ENCODE measurements at regions not wholly inside any gene's neighbourhood (a gene's known extent, or its start where the extent isn't known, plus 50 kb on each side); places are given as distances from the start of the nearest gene placed in this dataset.

DNA sequence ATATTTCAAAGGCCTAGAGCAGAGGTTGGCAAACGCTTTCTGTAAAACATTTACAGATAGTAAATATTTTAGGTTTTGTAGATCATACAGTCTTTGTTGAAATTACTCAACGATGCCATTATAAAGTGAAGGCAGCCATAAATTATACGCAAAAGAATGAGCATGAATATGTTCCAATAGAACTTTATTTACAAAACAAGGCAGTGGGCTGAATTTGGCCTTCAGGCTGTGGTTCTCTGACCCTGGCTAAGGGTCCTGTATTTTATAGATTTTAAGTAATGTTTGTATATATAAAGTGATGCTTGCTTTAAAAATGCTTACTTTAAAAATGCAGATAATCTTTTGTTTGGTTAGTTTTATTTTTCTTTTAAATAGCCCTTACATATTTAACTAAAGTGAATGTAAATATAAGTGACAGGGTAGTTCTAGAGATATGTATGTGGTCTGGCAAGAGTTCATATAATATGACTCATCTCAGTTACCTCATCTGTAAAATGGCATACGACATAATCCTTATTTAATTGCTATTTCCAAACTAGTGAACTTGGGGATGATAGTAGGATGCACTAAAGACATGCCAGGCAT lies 51.7 kb upstream of the ATP5MC3 start:
- TF ChIP-seq, protein P1, sequence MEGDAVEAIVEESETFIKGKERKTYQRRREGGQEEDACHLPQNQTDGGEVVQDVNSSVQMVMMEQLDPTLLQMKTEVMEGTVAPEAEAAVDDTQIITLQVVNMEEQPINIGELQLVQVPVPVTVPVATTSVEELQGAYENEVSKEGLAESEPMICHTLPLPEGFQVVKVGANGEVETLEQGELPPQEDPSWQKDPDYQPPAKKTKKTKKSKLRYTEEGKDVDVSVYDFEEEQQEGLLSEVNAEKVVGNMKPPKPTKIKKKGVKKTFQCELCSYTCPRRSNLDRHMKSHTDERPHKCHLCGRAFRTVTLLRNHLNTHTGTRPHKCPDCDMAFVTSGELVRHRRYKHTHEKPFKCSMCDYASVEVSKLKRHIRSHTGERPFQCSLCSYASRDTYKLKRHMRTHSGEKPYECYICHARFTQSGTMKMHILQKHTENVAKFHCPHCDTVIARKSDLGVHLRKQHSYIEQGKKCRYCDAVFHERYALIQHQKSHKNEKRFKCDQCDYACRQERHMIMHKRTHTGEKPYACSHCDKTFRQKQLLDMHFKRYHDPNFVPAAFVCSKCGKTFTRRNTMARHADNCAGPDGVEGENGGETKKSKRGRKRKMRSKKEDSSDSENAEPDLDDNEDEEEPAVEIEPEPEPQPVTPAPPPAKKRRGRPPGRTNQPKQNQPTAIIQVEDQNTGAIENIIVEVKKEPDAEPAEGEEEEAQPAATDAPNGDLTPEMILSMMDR (IDR thresholded peaks at IDR 0.05): no peak
- TF ChIP-seq POLR2A (IDR thresholded peaks at IDR 0.05): no peak

All from uterus (tissue), 2 donors.